ENCODE measurements at regions not wholly inside any gene's neighbourhood (a gene's known extent, or its start where the extent isn't known, plus 50 kb on each side); places are given as distances from the start of the nearest gene placed in this dataset.

DNA sequence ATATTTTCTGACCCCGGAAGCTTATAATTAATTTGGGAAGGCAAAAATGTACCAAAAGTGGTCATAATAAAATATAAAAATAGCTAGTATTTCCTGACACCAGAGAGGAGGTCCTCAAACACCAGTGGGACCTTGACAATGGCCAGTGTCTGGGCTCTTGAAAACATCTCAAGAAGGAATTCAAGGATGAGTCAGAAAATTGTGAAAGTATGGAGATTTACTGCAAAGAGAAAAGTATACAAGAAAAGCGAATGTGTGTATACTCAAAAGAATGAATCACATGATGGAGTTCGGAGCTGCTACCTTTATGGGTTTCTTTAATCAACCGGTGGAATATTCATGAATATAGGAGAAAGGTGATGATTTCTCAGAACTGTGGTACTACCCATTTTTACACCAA, 1709.0 kb upstream of the WWC1 start:
- Histone ChIP-seq H3K36me3 (no peaks in the 10 kb centered on the region), H3K4me3 (no peak overlapping the region), H3K4me1 (no peaks in the 10 kb centered on the region), H3K27me3 (replicated peaks in 1 of 7) (no peaks in the 10 kb centered on the region), H3K9me3 (peaks cover 0 to 19% (median 5%) of the 10 kb centered on the region in 8 donors), H3K27ac (no peak overlapping the region)
- DNase-seq, result no peak
- intact Hi-C loops (cut with DNase I; ENCODE audit: low total_unique reads), result no loop called here
- TF ChIP-seq POLR2AphosphoS5 (IDR thresholded peaks at IDR 0.05) (no peak), POLR2A (IDR thresholded peaks at IDR 0.05) (no peak)
- TF ChIP-seq, protein P1, sequence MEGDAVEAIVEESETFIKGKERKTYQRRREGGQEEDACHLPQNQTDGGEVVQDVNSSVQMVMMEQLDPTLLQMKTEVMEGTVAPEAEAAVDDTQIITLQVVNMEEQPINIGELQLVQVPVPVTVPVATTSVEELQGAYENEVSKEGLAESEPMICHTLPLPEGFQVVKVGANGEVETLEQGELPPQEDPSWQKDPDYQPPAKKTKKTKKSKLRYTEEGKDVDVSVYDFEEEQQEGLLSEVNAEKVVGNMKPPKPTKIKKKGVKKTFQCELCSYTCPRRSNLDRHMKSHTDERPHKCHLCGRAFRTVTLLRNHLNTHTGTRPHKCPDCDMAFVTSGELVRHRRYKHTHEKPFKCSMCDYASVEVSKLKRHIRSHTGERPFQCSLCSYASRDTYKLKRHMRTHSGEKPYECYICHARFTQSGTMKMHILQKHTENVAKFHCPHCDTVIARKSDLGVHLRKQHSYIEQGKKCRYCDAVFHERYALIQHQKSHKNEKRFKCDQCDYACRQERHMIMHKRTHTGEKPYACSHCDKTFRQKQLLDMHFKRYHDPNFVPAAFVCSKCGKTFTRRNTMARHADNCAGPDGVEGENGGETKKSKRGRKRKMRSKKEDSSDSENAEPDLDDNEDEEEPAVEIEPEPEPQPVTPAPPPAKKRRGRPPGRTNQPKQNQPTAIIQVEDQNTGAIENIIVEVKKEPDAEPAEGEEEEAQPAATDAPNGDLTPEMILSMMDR (IDR thresholded peaks at IDR 0.05 in 8 of 11, conservative IDR thresholded peaks at IDR 0.05 in 3 of 11), result no peak
- WGBS, 5 donors, result 86 to 93% (median 87%) methylated on average over 4 of the region's 4 CpGs

DNA sequence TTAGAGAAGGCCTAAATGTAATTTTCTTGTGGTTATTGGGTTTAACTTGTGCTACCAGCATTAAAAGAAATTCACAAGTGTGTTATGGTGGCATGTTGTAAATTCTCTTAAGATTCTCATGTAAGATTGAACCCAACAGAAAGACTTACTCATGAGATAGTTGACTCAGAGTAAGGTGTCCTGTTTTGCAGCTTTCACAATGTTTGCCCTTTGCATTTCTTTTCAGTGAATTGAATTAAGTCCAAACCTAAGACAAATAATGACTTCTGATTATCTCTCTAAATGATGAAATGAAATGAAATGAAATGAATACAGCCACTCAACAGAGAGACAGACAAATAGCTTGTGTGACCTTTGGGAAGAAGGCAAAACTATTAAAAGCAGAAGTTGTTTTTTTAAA, 1696.9 kb upstream of the WWC1 start:
- no peaks in the 10 kb centered on the region for H3K27me3 ChIP-seq (replicated peaks in 1 of 7)
- H3K4me1 ChIP-seq, result no peaks in the 10 kb centered on the region
- TF ChIP-seq POLR2AphosphoS5 (IDR thresholded peaks at IDR 0.05), result no peak
- no peak for TF ChIP-seq POLR2A (IDR thresholded peaks at IDR 0.05)
- TF ChIP-seq, protein P1 (IDR thresholded peaks at IDR 0.05 in 8 of 11, conservative IDR thresholded peaks at IDR 0.05 in 3 of 11), result no peak
- no peak for DNase-seq
- no peak overlapping the region for H3K27ac ChIP-seq
- no peaks in the 10 kb centered on the region for H3K9me3 ChIP-seq
- H3K4me3 ChIP-seq, result no peak overlapping the region
- intact Hi-C loops (cut with DNase I; ENCODE audit: low total_unique reads), result no loop called here
- no peaks in the 10 kb centered on the region for H3K36me3 ChIP-seq

DNA sequence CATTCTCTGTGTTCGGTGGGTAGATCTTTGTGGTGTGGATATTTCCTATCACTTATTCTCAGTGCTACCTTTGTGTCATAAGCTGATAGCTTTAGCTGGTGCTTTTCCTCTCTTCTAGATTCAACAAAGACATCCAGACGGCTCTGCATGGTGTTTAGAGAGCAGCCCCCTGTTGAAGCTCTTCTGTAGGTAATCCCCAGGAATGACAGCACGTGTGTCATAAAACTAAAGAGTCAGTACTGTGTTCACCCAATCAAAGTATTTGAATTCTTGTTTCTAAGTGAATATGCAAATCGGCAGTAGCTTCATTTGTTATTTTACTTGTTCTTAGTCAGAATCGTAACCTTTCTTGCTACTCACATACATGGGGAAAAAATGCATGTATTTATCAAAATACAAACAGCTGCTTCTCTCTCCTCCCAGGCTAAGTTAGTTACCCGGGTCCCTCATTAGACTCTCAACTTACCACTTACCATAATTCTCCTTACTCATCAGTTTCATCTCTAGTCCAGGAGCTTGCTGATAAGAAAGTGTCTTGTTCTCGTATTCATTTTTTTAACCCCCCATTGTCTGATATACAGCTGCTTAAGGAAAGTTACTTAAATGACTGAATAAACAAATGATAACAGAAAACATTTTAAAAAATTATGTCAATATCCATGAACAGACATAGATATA, 1696.0 kb upstream of the WWC1 start:
- intact Hi-C loops (cut with DNase I; ENCODE audit: low total_unique reads), result no loop called here
- Histone ChIP-seq H3K36me3 (no peaks in the 10 kb centered on the region), H3K27me3 (replicated peaks in 1 of 7) (no peaks in the 10 kb centered on the region), H3K9me3 (peaks cover 0 to 4% (median 0%) of the 10 kb centered on the region in 8 donors), H3K4me3 (no peak overlapping the region), H3K4me1 (no peaks in the 10 kb centered on the region), H3K27ac (no peak overlapping the region)
- TF ChIP-seq, protein P1 (IDR thresholded peaks at IDR 0.05 in 8 of 11, conservative IDR thresholded peaks at IDR 0.05 in 3 of 11), result no peak
- TF ChIP-seq POLR2AphosphoS5 (IDR thresholded peaks at IDR 0.05) (no peak), POLR2A (IDR thresholded peaks at IDR 0.05) (no peak)
- WGBS, 5 donors, result 57 to 77% (median 62%) methylated on average over 7 of the region's 7 CpGs
- no peak for DNase-seq

DNA sequence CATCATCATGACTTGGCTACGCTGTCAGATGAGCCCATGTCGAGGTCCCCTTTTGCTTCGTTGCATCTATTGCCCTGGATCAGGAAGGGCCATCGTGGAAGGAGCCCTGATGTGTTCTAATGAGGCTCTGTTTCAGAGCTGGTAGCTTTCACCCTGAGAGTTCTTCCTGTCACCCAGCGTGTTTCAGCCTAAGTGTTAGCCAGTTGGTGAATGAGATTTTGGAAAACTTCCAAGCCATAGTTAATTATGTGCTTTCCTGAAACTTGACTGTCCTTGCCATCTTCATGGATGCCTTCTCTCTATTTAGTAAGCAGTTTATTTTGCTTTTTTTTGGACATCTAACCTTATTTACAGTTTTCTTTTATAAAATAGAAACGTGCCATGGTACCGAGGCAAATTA, 1695.4 kb upstream of the WWC1 start:
- DNase-seq, result no peak
- 70 to 84% (median 75%) methylated on average over 7 of the region's 7 CpGs for WGBS, 5 donors
- Histone ChIP-seq H3K9me3 (peaks cover 0 to 4% (median 0%) of the 10 kb centered on the region in 8 donors), H3K4me1 (no peaks in the 10 kb centered on the region), H3K27me3 (replicated peaks in 1 of 7) (no peaks in the 10 kb centered on the region), H3K36me3 (no peaks in the 10 kb centered on the region), H3K4me3 (no peak overlapping the region), H3K27ac (no peak overlapping the region)
- intact Hi-C loops (cut with DNase I; ENCODE audit: low total_unique reads), result no loop called here
- TF ChIP-seq POLR2A (IDR thresholded peaks at IDR 0.05) (no peak), POLR2AphosphoS5 (IDR thresholded peaks at IDR 0.05) (no peak)
- TF ChIP-seq, protein P1 (IDR thresholded peaks at IDR 0.05 in 8 of 11, conservative IDR thresholded peaks at IDR 0.05 in 3 of 11), result no peak
